Panc1 (cell line): ENCODE measurements at regions not wholly inside any gene's neighbourhood (a gene's known extent, or its start where the extent isn't known, plus 50 kb on each side); places are given as distances from the start of the nearest gene placed in this dataset.

Source experiments
- ATAC-seq: fragments of 200-7000 bp; cut with Tn5 transposase; 2 replicates; pipeline ENCODE4 v1.9.1; 2020; ENCODE audit warnings: mild to moderate bottlenecking, moderate library complexity
- BruUV-seq: library from RNA; stranded (reverse); fragments of 400-500 nt; replicated peaks from 2 replicates; lab custom pipeline; 2021; lab: Mats Ljungman, UMichigan
- CTCF ChIA-PET: fragments of 300-600 bp; sonication (Branson Sonifier 250); formaldehyde crosslinking; loops from one replicate; lab custom pipeline; 2022; ENCODE audit warnings: antibody characterized with exemption; lab: Charles Lee
- POLR2A ChIA-PET: fragments of 300-600 bp; sonication (Branson Sonifier 250); formaldehyde crosslinking; loops from one replicate; lab custom pipeline; 2022; ENCODE audit warnings: antibody characterized with exemption; lab: Charles Lee
- DNase-seq: peaks from one replicate; pipeline ENCODE4 v3.0.0-alpha.2; 2010; ENCODE audit warnings: low read depth, low spot score
- H3K27ac ChIP-seq: 2 replicates; pipeline ENCODE4 v1.5.1; 2011; ENCODE audit warnings: mild to moderate bottlenecking, low read length, inconsistent platforms
- H3K27me3 ChIP-seq: fragments of 200-500 bp; sonication (Bioruptor generic); 2 replicates; pipeline ENCODE4 v1.6.0; 2014; ENCODE audit warnings: low read length, inconsistent platforms; ENCODE audit not compliant: control insufficient read depth, insufficient read depth
- H3K36me3 ChIP-seq: fragments of 200-500 bp; sonication (Bioruptor generic); 2 replicates; pipeline ENCODE4 v1.5.1; 2014; ENCODE audit warnings: inconsistent platforms, mild to moderate bottlenecking, low read length, moderate library complexity; ENCODE audit not compliant: control insufficient read depth, insufficient read depth
- H3K4me1 ChIP-seq: 2 replicates; pipeline ENCODE4 v1.5.1; 2011; ENCODE audit warnings: inconsistent platforms, mild to moderate bottlenecking, low read length, moderate library complexity; ENCODE audit not compliant: control insufficient read depth, insufficient read depth
- H3K4me3 ChIP-seq, 2 experiments: 2 replicates each; pipeline ENCODE4 v1.5.1; 2011 to 2012; ENCODE audit warnings: low read depth in 2 of 2, low read length in 2 of 2, mild to moderate bottlenecking in 2 of 2, inconsistent platforms in 1 of 2, moderate library complexity in 1 of 2
- H3K9me3 ChIP-seq: fragments of 200-500 bp; sonication (Bioruptor generic); 2 replicates; pipeline ENCODE4 v1.5.1; 2014; ENCODE audit warnings: low read depth, mild to moderate bottlenecking, inconsistent platforms, low read length, moderate library complexity; ENCODE audit not compliant: control insufficient read depth, insufficient read depth
- POLR2AphosphoS5 ChIP-seq: IDR thresholded peaks from 2 replicates; pipeline ENCODE4 v1.6.1; 2012; ENCODE audit warnings: mild to moderate bottlenecking, low read depth, low read length, moderate library complexity
- REST ChIP-seq, 2 experiments: IDR thresholded peaks; 2 replicates each; pipeline ENCODE4 v1.6.1; 2011 to 2012; ENCODE audit warnings: low read depth in 2 of 2, control low read depth in 1 of 2, low read length in 1 of 2, mild to moderate bottlenecking in 1 of 2, moderate library complexity in 1 of 2; ENCODE audit not compliant: insufficient read depth in 1 of 2
- SIN3A ChIP-seq: IDR thresholded peaks from 2 replicates; pipeline ENCODE4 v1.6.1; 2012; ENCODE audit warnings: low read depth, mild to moderate bottlenecking, low read length, moderate library complexity, borderline replicate concordance; ENCODE audit not compliant: insufficient read depth
- TCF7L2 ChIP-seq: IDR thresholded peaks from 2 replicates; pipeline ENCODE4 v1.6.1; 2011; ENCODE audit warnings: mild to moderate bottlenecking, low read depth, low read length, inconsistent platforms
- in situ Hi-C: cut with HindIII; loops from 2 replicates; pipeline ENCODE4 v1.10.0; 2016; ENCODE audit warnings: low sequenced_read_pairs, low pct_unique_long_range_greater_than_20kb
- intact Hi-C: fragments of 100-400 bp; cut with micrococcal nuclease; formaldehyde crosslinking; loops from one replicate; pipeline ENCODE4 v1.10.0; 2022; ENCODE audit not compliant: unreplicated experiment
- TF ChIP-seq, protein P1 (sequence below): fragments of 450-650 bp; IDR thresholded peaks from 2 replicates; pipeline ENCODE4 v1.5.1; 2017; ENCODE audit warnings: mild to moderate bottlenecking

- ChIA-PET CTCF (no interaction called here), POLR2A (no interaction called here)
- H3K9me3 ChIP-seq, result no peaks in the 10 kb centered on the region
- no peak for DNase-seq
- H3K4me3 ChIP-seq, result no peak overlapping the region
- in situ Hi-C loops (no loop called here), intact Hi-C loops (no loop called here)
- no peaks in the 10 kb centered on the region for H3K4me1 ChIP-seq
- no peaks in the 10 kb centered on the region for H3K36me3 ChIP-seq
- H3K27me3 ChIP-seq, result no peaks in the 10 kb centered on the region
- TF ChIP-seq TCF7L2 (no peak), SIN3A (no peak), POLR2AphosphoS5 (no peak), REST (IDR thresholded peaks at IDR 0.05; ENCODE audit: insufficient read depth in 1 of 2, low read depth in 2 of 2, low read length in 1 of 2) (no peak)
- TF ChIP-seq, protein P1, sequence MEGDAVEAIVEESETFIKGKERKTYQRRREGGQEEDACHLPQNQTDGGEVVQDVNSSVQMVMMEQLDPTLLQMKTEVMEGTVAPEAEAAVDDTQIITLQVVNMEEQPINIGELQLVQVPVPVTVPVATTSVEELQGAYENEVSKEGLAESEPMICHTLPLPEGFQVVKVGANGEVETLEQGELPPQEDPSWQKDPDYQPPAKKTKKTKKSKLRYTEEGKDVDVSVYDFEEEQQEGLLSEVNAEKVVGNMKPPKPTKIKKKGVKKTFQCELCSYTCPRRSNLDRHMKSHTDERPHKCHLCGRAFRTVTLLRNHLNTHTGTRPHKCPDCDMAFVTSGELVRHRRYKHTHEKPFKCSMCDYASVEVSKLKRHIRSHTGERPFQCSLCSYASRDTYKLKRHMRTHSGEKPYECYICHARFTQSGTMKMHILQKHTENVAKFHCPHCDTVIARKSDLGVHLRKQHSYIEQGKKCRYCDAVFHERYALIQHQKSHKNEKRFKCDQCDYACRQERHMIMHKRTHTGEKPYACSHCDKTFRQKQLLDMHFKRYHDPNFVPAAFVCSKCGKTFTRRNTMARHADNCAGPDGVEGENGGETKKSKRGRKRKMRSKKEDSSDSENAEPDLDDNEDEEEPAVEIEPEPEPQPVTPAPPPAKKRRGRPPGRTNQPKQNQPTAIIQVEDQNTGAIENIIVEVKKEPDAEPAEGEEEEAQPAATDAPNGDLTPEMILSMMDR, result no peak
- no peak overlapping the region for H3K27ac ChIP-seq
- no TSS peak for BruUV-seq
- ATAC-seq, result no peak
Measured at GRCh38 chr5:116842514-116842961, 267.9 kb upstream of the SEMA6A start.

DNA sequence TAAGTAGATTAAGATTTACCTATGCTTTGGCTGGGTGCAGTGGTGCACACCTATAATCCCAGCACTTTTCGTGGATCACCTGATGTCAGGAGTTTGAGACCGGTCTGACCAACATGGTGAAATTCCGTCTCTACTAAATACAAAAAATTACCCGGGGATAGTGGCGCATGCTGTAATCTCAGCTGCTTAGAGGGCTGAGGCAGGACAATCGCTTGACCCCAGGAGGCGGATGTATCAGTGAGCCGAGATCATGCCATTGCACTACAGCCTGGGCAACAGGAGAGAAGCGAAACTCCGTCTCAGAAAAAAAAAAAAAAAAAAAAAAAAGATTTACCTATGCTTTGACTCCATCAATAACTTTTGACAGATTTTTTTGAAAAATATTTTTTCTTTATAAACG is 267.1 kb upstream of the SEMA6A start:
- CTCF ChIA-PET, result interaction anchor here (0.7 kb wide), 1 partner anchor 114 kb away, joined by 6 read pairs; no protein-coding TSS in a partner anchor
- ATAC-seq (no peak), DNase-seq (no peak)
- POLR2A ChIA-PET, result no interaction called here
- Histone ChIP-seq H3K36me3 (no peaks in the 10 kb centered on the region), H3K27me3 (no peaks in the 10 kb centered on the region), H3K9me3 (no peaks in the 10 kb centered on the region), H3K4me3 (no peak overlapping the region), H3K27ac (no peak overlapping the region), H3K4me1 (no peaks in the 10 kb centered on the region)
- in situ Hi-C loops (no loop called here), intact Hi-C loops (no loop called here)
- BruUV-seq, result no TSS peak
- TF ChIP-seq, protein P1, result no peak
